GM12875 (cell line): ENCODE measurements at regions not wholly inside any gene's neighbourhood (a gene's known extent, or its start where the extent isn't known, plus 50 kb on each side); places are given as distances from the start of the nearest gene placed in this dataset.

ENCODE experiments used
- H3K4me3 ChIP-seq: one replicate; pipeline ENCODE4 v1.5.1; 2011; ENCODE audit warnings: low read depth, low read length, control low read depth
- TF ChIP-seq, protein P1 (sequence below): IDR thresholded peaks from 2 replicates; pipeline ENCODE4 v1.5.1; 2011; ENCODE audit warnings: low read depth, mild to moderate bottlenecking, control low read depth, inconsistent platforms, low read length, moderate library complexity, borderline replicate concordance; ENCODE audit not compliant: insufficient read depth

- TF ChIP-seq, protein P1, sequence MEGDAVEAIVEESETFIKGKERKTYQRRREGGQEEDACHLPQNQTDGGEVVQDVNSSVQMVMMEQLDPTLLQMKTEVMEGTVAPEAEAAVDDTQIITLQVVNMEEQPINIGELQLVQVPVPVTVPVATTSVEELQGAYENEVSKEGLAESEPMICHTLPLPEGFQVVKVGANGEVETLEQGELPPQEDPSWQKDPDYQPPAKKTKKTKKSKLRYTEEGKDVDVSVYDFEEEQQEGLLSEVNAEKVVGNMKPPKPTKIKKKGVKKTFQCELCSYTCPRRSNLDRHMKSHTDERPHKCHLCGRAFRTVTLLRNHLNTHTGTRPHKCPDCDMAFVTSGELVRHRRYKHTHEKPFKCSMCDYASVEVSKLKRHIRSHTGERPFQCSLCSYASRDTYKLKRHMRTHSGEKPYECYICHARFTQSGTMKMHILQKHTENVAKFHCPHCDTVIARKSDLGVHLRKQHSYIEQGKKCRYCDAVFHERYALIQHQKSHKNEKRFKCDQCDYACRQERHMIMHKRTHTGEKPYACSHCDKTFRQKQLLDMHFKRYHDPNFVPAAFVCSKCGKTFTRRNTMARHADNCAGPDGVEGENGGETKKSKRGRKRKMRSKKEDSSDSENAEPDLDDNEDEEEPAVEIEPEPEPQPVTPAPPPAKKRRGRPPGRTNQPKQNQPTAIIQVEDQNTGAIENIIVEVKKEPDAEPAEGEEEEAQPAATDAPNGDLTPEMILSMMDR, result no peak
- no peak overlapping the region for H3K4me3 ChIP-seq
These were observed 276.2 kb upstream of the DUSP10 start for GRCh38 chr1:222018041-222018440.

GRCh38 chr1:222015686-222016085 lies 273.8 kb upstream of the DUSP10 start:
- no peak overlapping the region for H3K4me3 ChIP-seq
- TF ChIP-seq, protein P1, result no peak

DNA sequence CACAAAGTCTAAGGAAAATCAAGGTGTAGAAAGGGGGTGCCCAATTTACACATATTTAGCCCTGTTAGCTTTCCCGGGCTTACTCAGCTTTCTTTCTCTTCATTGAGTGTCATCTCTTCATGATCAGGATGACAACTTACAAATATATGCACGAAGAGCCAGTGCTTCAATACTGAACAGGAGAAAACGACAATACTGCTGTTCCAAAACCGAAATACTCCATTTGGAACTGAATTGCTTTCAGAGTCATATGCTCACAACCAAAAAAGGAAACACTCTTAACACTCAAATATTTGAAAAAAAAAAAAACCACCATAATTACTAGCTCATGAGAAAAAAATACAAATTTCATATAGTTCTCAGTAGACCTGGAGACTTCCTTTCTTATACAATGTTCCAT lies 272.1 kb upstream of the DUSP10 start:
- H3K4me3 ChIP-seq, result no peak overlapping the region
- TF ChIP-seq, protein P1, result no peak

DNA sequence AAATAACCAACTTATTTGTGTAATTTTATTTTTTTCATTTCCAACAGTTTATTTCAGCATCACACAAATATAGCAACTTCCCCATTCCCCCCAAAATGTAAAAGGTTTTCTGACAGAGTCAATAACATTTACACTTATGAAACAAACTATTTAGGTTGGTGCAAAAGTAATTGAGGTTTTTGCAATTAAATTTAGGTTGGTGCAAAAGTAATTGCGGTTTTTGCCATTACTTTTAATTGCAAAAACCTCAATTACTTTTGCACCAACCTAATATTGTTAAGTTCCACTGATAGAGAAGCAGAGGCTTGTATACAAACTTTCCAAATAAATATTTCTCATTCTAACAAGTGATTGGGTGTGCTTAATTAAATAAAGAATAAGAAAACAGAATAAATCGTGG lies 270.9 kb upstream of the DUSP10 start:
- TF ChIP-seq, protein P1, result no peak
- no peak overlapping the region for H3K4me3 ChIP-seq

DNA sequence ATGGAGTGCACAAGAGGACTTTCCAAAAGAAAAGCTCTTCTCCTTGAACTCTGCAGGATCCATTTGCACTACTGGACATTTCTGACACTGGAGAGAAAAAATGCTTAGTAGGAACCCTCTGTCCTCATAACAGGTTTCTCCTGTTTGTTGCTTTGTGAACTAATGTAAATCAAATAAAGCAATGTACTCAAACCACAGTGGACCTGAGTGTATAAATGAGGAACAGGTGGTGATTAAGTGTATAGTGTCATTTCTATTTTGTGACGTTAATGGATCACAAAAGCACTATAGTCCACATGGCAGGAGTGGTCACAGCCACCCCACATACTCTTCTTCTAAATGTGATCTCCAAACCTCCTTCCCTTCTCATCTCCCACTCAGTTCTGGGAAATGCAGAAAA lies 268.4 kb upstream of the DUSP10 start:
- TF ChIP-seq, protein P1, result no peak
- no peak overlapping the region for H3K4me3 ChIP-seq

DNA sequence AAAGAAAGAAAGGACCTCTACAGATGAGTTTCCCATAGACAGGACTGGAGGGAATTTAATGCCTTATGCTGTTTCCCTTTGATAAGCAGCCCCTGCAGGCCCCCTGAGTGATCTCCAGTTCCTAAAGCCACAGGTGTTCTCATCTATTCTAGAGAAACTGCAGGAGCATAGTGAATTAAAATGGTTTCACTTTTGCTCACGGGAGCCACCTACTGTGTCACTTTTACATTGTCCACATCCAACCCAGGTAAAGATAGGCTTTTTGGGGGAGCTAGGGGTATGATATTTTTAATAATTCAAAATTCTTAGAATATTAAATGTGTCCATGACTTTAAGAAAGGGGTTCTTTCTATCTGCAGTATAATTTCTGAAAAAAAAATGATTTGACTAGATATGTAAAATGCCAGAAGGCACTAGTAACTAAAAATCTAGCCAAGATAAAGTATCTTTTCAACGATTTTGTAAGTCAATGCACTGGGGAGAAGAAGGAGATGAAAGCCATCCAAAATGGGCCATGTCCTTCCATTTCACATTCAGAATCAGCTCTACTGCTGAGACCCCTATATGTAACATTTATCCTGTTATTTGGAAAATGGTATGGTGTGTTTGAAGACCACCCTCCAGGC lies 267.3 kb upstream of the DUSP10 start:
- TF ChIP-seq, protein P1, result peak; percentile 30; the same call in 1 of the 2 replicates
- H3K4me3 ChIP-seq, result no peak overlapping the region

DNA sequence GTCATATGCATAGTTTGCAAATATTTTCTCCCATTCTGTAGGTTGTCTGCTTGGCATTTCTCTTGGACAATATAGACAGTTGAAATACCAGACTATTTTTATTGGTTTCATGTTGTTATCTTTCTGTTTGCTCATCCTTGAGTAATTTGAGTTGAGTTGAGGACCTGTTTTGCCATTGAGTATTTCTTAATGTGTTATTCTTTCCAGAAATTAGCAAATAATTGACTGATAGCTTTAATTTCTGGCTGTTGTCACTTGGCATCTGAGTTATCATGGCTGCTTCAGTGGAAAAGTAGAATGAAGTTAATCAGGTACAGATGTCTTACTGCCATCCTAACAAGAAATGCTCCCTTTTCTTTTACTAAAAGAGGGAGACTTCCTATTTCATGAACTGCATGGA lies 264.8 kb upstream of the DUSP10 start:
- TF ChIP-seq, protein P1, result no peak

More for the DNA sequence above, 264.8 kb upstream of the DUSP10 start:
- no peak overlapping the region for H3K4me3 ChIP-seq
